ENCODE measurements at regions not wholly inside any gene's neighbourhood (a gene's known extent, or its start where the extent isn't known, plus 50 kb on each side); places are given as distances from the start of the nearest gene placed in this dataset.

- peaks cover 4% of the 10 kb centered on the region for H3K36me3 Mint-ChIP-seq (ENCODE audit: insufficient read depth)
- H3K4me3 Mint-ChIP-seq: no peak overlapping the region
- ATAC-seq (replicated peaks; ENCODE audit: extremely low read depth, poor library complexity, severe bottlenecking): no peak
- no peak overlapping the region for H3K27ac Mint-ChIP-seq (ENCODE audit: low read depth)
- H3K9me3 Mint-ChIP-seq: no peaks in the 10 kb centered on the region
- H3K4me1 Mint-ChIP-seq: peaks cover 14% of the 10 kb centered on the region
- DNase-seq (ENCODE audit: low spot score in 2 of 2): no peak
- peaks cover 20% of the 10 kb centered on the region for H3K27me3 Mint-ChIP-seq
Observed at GRCh38 chr6:111970426-111970825, 83.5 kb upstream of the CCN6 start.

GRCh38 chr6:111971181-111971841 lies 82.6 kb upstream of the CCN6 start:
- Mint-ChIP-seq H3K4me1 (peaks cover 14% of the 10 kb centered on the region), H3K4me3 (no peak overlapping the region), H3K27ac (ENCODE audit: low read depth) (no peak overlapping the region), H3K27me3 (peaks cover 11% of the 10 kb centered on the region), H3K9me3 (no peaks in the 10 kb centered on the region), H3K36me3 (ENCODE audit: insufficient read depth) (peaks cover 4% of the 10 kb centered on the region)
- ATAC-seq (replicated peaks; ENCODE audit: extremely low read depth, poor library complexity, severe bottlenecking) (no peak), DNase-seq (ENCODE audit: low spot score in 2 of 2) (no peak)

DNA sequence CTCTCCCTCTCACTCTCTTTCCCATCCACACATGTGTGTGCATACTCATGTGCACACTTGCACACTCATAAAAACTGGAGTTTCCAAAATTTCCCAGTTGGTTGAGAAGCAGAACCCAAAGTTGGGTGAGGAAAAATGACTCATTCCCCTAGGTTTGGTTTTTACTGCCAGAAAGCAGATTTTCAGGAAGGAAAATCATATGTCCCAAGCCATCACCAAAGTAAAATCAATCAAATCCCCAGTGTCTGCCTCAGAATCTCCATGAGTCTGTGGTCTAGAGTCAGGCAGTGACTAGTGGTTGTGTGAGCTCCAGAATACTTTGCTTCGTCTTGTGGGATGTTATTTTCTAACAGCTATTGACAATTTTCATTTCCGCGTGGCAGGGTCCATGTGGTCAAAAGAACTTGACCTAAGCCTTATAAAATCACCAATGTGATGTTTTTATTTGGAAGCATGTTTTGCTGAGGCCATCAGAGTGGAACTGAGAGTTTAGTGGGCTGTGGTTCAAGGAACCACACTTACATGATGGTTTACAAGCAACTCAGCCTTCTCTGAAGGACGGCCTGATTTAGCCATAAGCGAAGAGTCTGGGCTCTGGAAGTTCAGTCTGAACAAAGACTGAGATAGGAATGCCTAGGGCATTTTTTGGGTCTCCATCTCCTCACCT lies 81.9 kb upstream of the CCN6 start:
- ATAC-seq (replicated peaks; ENCODE audit: extremely low read depth, poor library complexity, severe bottlenecking) (no peak), DNase-seq (ENCODE audit: low spot score in 2 of 2) (no peak)
- peaks cover 8% of the 10 kb centered on the region for H3K27me3 Mint-ChIP-seq
- H3K36me3 Mint-ChIP-seq (ENCODE audit: insufficient read depth): peaks cover 4% of the 10 kb centered on the region
- H3K9me3 Mint-ChIP-seq: no peaks in the 10 kb centered on the region
- no peak overlapping the region for H3K4me3 Mint-ChIP-seq
- peaks cover 14% of the 10 kb centered on the region for H3K4me1 Mint-ChIP-seq
- H3K27ac Mint-ChIP-seq (ENCODE audit: low read depth): no peak overlapping the region

DNA sequence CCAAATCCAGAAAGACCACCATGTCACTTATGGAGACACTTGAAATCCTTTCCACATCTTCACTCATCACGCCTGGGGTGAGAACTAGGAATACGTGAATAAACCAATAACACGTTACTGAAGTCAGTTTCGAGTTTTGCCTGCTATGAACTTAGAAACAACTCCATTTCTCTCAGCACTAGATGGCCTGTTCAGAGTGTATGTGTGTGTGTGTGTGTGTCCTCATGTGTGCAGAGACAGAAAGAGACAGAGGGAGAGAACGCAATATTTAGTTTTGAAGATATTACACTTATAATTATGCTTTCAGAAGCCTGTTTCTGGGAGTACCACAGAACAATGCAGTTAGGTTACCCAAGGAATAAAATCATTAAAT lies 81.2 kb upstream of the CCN6 start:
- Mint-ChIP-seq H3K9me3 (no peaks in the 10 kb centered on the region), H3K27ac (ENCODE audit: low read depth) (peak overlapping the region; percentile 63), H3K36me3 (ENCODE audit: insufficient read depth) (peaks cover 4% of the 10 kb centered on the region), H3K4me1 (peaks cover 14% of the 10 kb centered on the region), H3K27me3 (peaks cover 2% of the 10 kb centered on the region), H3K4me3 (peak overlapping the region; percentile 19)
- ATAC-seq (replicated peaks; ENCODE audit: extremely low read depth, poor library complexity, severe bottlenecking) (peak; percentile 34), DNase-seq (ENCODE audit: low spot score in 2 of 2) (no peak)

DNA sequence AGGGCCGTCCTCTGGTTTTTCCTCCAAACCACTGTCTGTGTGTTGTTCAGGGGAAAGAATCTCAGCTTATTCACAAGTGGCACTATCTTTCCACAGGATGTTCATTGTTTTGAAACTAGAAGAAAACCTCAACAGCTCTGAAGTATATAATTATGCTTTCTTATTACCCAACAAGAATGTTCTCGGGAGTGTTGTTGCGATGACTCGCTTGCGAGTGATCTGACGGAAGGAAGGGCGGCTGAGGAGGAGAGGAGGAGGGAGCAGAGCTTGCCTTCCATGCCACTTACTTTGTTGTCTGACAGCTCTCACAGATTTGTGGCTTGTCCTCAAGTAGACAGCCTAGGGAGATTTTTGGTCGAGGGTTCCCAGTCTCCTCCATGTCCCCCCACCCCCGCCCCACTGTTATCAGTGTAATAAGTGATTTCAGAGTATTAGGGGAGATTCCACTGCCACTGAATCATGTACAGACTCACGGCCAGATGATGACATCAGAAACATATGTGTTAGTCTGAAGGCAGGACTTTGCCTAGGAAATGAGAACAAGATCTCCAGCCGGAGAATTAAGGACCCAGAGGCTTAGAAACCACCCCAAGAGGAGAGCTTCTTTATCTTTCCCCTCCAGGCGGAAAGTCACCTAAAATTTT lies 80.7 kb upstream of the CCN6 start:
- Mint-ChIP-seq H3K4me3 (peak overlapping the region; percentile 19), H3K36me3 (ENCODE audit: insufficient read depth) (peaks cover 4% of the 10 kb centered on the region), H3K9me3 (no peaks in the 10 kb centered on the region), H3K27ac (ENCODE audit: low read depth) (peak overlapping the region; percentile 63), H3K27me3 (no peaks in the 10 kb centered on the region), H3K4me1 (peaks cover 14% of the 10 kb centered on the region)
- ATAC-seq (replicated peaks; ENCODE audit: extremely low read depth, poor library complexity, severe bottlenecking): peak; percentile 73
- no peak for DNase-seq (ENCODE audit: low spot score in 2 of 2)

- no peak for DNase-seq (ENCODE audit: low spot score in 2 of 2)
- no peak overlapping the region for H3K4me3 Mint-ChIP-seq
- H3K36me3 Mint-ChIP-seq (ENCODE audit: insufficient read depth): peaks cover 4% of the 10 kb centered on the region
- H3K9me3 Mint-ChIP-seq: no peaks in the 10 kb centered on the region
- no peaks in the 10 kb centered on the region for H3K27me3 Mint-ChIP-seq
- peak overlapping the region; percentile 63 for H3K27ac Mint-ChIP-seq (ENCODE audit: low read depth)
- ATAC-seq (replicated peaks; ENCODE audit: extremely low read depth, poor library complexity, severe bottlenecking): no peak
- H3K4me1 Mint-ChIP-seq: peaks cover 14% of the 10 kb centered on the region
Observed at GRCh38 chr6:111973927-111974639, 79.8 kb upstream of the CCN6 start.

DNA sequence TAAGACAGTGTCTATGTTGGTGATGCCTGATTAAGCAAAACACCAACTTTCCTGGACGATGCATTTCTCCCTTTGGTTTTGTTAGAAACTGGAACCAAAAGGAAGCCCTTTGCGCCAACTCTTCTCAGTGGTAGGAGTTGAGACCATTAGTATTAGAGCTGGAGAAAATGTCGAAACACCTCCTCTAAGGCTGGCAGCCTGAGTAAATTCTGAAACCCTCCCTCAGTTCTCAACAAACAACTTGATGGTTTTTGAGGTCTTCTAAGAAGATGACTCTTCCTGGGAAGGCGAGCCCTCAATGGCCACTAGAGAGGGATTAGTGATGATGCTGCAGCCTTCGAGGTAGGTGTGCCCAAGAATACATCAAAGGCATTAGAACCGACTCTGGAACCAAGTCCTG lies 78.4 kb upstream of the CCN6 start:
- DNase-seq (ENCODE audit: low spot score in 2 of 2): no peak
- no peak overlapping the region for H3K27ac Mint-ChIP-seq (ENCODE audit: low read depth)
- H3K4me1 Mint-ChIP-seq: peaks cover 22% of the 10 kb centered on the region
- no peak for ATAC-seq (replicated peaks; ENCODE audit: extremely low read depth, poor library complexity, severe bottlenecking)
- no peaks in the 10 kb centered on the region for H3K27me3 Mint-ChIP-seq
- peaks cover 4% of the 10 kb centered on the region for H3K36me3 Mint-ChIP-seq (ENCODE audit: insufficient read depth)
- H3K4me3 Mint-ChIP-seq: no peak overlapping the region
- no peaks in the 10 kb centered on the region for H3K9me3 Mint-ChIP-seq

DNA sequence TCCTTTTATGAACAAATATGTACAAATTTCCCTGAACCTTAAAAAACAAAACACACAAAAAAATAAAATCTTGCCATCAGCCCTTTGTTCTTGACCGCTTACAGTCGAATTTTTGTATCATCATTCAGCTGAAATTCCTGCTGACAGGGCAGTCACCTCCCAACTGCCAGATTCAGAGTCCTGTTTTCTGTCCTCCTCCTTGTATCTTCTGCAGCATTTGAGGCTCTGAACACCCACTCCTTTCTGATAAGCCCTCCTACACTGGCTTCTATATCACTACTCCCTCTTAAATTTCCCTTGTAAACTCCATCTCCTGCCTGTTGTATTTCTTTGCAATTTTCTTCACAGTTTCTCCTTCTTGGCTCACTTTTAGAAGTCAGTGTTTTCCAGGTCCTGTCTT lies 77.8 kb upstream of the CCN6 start:
- no peak overlapping the region for H3K4me3 Mint-ChIP-seq
- ATAC-seq (replicated peaks; ENCODE audit: extremely low read depth, poor library complexity, severe bottlenecking) (no peak), DNase-seq (ENCODE audit: low spot score in 2 of 2) (no peak)
- H3K9me3 Mint-ChIP-seq: no peaks in the 10 kb centered on the region
- H3K27ac Mint-ChIP-seq (ENCODE audit: low read depth): no peak overlapping the region
- peaks cover 4% of the 10 kb centered on the region for H3K36me3 Mint-ChIP-seq (ENCODE audit: insufficient read depth)
- H3K4me1 Mint-ChIP-seq: peaks cover 22% of the 10 kb centered on the region
- H3K27me3 Mint-ChIP-seq: no peaks in the 10 kb centered on the region

GRCh38 chr6:111978532-111979149 lies 75.3 kb upstream of the CCN6 start:
- ATAC-seq (replicated peaks; ENCODE audit: extremely low read depth, poor library complexity, severe bottlenecking) (no peak), DNase-seq (ENCODE audit: low spot score in 2 of 2) (no peak)
- Mint-ChIP-seq H3K9me3 (no peaks in the 10 kb centered on the region), H3K4me1 (peaks cover 17% of the 10 kb centered on the region), H3K27ac (ENCODE audit: low read depth) (no peak overlapping the region), H3K36me3 (ENCODE audit: insufficient read depth) (peaks cover 2% of the 10 kb centered on the region), H3K4me3 (no peak overlapping the region), H3K27me3 (no peaks in the 10 kb centered on the region)

DNA sequence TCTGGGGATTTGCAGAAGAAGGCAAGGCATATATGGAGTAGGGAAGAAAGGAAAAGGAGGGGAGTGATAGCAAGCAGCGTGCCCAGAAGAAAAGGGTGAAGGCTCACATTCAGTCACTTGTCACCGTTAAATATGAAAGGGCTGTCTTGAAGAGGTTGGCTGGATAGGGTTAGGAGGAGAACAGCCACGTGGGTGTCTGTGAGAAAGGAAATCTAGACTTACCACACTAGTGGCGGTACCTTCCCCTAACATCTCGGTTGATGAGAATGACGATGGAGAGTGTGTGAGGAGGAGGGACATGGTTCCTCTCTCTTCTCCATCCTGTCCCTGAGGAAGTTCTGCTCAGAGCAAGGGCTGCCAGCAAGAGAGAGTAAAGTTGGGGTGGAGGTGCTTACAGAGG lies 74.3 kb upstream of the CCN6 start:
- Mint-ChIP-seq H3K27ac (ENCODE audit: low read depth) (no peak overlapping the region), H3K36me3 (ENCODE audit: insufficient read depth) (peaks cover 2% of the 10 kb centered on the region), H3K9me3 (no peaks in the 10 kb centered on the region), H3K4me1 (peaks cover 24% of the 10 kb centered on the region), H3K4me3 (no peak overlapping the region), H3K27me3 (no peaks in the 10 kb centered on the region)
- DNase-seq (ENCODE audit: low spot score in 2 of 2) (no peak), ATAC-seq (replicated peaks; ENCODE audit: extremely low read depth, poor library complexity, severe bottlenecking) (no peak)

- Mint-ChIP-seq H3K4me3 (no peak overlapping the region), H3K9me3 (no peaks in the 10 kb centered on the region), H3K27me3 (no peaks in the 10 kb centered on the region), H3K27ac (ENCODE audit: low read depth) (no peak overlapping the region), H3K4me1 (peaks cover 29% of the 10 kb centered on the region), H3K36me3 (ENCODE audit: insufficient read depth) (peaks cover 2% of the 10 kb centered on the region)
- no peak for ATAC-seq (replicated peaks; ENCODE audit: extremely low read depth, poor library complexity, severe bottlenecking)
- no peak for DNase-seq (ENCODE audit: low spot score in 2 of 2)
Observed at GRCh38 chr6:111980143-111980542, 73.8 kb upstream of the CCN6 start.

DNA sequence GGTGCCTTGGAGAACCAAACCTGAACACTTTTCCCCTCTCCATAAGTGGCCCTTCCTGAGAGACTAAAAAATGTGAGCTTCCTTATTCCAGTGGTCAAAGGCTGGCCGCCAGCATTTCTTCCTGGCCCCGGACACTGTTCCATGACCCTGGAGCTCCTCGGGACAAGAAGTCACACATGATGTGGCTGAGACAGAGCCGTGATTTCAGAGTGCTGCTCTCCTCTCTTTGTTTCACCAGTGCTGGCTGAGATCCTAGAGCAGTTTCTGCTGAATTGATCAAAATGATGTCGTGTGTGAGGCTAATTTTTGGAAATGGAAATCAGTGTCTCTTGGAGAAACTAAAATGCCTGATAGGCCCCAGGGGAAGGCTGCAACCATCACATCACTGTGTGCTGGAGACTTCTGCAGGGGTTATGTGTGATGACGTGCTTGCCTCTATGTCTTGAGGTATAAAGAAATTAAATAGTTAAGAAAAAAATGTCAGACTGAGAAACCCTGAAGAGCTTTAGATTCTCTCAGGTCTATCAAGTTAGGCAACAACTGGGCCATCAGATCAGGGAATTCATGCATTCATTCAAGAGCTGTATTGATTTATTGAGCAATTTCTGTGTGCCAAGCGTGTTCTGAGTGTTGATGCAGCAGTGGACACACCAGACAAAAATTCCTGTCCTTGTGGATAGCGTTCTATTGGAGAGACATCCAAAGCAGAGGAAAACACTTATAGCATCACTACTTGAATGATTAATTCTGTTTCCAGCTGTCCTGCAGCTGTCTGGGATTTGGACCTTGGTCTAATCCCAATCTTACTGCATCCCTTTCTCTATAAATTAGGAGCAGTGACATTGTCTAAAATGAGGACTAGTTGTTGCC lies 72.7 kb upstream of the CCN6 start:
- DNase-seq (ENCODE audit: low spot score in 2 of 2) (no peak), ATAC-seq (replicated peaks; ENCODE audit: extremely low read depth, poor library complexity, severe bottlenecking) (no peak)
- Mint-ChIP-seq H3K27me3 (no peaks in the 10 kb centered on the region), H3K27ac (ENCODE audit: low read depth) (no peak overlapping the region), H3K4me3 (no peak overlapping the region), H3K4me1 (peaks cover 31% of the 10 kb centered on the region), H3K9me3 (no peaks in the 10 kb centered on the region), H3K36me3 (ENCODE audit: insufficient read depth) (peaks cover 2% of the 10 kb centered on the region)
